CMK (cell line): ENCODE measurements at regions not wholly inside any gene's neighbourhood (a gene's known extent, or its start where the extent isn't known, plus 50 kb on each side); places are given as distances from the start of the nearest gene placed in this dataset.
"Not testable (repeated sequence)": the region's sequence is repeated elsewhere in the genome, so short reads cannot be mapped to it uniquely, and the experiment has no call there.

Source experiments
- DNase-seq: peaks from one replicate; pipeline ENCODE4 v3.0.0-alpha.2; 2010; ENCODE audit warnings: low read depth

- DNase-seq = no peak
Observed at GRCh38 chr1:104019675-104020049, 270.0 kb downstream of the AMY1C start.

GRCh38 chr1:104028416-104029035 is 278.8 kb downstream of the AMY1C start:
- DNase-seq = no peak

GRCh38 chr1:104029456-104029970 is 279.8 kb downstream of the AMY1C start:
- DNase-seq = no peak

- no peak for DNase-seq
Observed at GRCh38 chr1:104056786-104057185, 307.1 kb downstream of the AMY1C start.

DNA sequence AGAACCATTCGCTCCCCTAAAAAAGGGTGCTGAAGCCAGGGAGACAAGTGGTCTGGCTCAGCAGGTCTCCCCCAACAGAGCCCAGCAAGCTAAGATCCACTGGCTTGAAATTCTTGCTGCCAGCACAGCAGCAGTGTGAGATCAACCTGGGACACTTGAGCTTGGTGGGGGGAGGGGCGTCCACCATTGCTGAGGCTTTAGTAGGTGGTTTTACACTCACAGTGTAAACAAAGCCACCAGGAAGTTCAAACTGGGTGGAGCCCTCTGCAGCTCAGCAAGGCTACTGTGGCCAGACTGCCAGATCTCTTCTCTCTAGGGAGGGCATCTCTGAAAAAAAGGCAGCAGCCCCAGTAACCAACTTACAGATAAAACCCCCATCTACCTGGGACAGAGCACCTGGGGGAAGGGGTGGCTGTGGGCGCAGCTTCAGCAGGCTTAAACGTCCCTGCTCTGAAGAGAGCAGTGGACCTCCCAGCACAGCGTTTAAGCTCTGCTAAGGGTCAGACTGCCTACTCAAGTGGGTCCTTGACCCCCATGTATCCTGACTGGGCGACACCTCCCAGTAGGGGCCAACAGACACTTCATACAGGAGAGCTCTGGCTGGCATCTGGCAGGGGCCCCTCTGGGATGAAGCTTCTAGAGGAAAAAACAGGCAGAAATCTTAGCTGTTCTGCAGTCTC is 307.7 kb downstream of the AMY1C start:
- peak; percentile 26 for DNase-seq

GRCh38 chr1:104061637-104062036 is 311.9 kb downstream of the AMY1C start:
- not testable (repeated sequence) for DNase-seq

DNA sequence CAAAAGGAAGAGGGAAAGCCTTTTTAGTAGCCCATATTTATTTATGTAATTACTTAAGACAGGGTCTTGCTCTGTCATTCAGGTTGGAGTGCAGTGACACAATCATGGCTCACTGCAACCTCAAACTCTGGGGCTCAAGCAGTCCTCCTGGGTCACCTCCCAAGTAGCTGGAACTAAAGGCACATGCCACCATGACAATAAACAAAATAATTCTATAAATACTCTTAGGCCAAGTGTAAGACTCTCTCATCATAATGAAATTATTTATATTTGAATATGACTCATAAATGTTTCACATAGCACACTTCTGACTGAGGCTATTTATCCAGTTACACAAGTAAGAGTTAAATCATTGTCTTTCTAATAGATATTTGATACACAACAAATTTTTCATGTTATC is 314.7 kb downstream of the AMY1C start:
- DNase-seq = no peak

DNA sequence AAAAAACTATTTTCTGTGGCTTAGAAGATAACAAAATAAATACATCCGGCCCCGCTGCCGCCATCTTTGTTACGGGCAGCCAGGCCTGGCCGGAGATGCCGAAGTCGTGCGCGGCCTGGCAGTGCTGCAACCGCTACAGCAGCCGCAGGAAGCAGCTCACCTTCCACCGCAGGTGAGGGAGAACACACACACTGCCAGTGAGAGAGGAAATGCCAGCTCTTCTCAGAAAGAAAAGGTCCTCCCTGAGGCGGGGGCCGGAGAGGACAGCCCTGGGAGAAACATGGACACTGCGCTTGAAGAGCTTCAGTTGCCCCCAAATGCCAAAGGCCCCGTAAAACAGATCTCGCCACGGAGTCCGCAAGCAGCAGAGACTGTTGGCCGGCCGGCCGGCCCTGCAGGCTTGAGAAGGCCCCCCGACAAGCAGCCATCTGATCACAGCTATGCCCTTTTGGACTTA is 323.2 kb downstream of the AMY1C start:
- DNase-seq = no peak

GRCh38 chr1:104073463-104073902 is 323.8 kb downstream of the AMY1C start:
- DNase-seq = no peak

GRCh38 chr1:104082221-104082620 is 332.5 kb downstream of the AMY1C start:
- DNase-seq = no peak

DNA sequence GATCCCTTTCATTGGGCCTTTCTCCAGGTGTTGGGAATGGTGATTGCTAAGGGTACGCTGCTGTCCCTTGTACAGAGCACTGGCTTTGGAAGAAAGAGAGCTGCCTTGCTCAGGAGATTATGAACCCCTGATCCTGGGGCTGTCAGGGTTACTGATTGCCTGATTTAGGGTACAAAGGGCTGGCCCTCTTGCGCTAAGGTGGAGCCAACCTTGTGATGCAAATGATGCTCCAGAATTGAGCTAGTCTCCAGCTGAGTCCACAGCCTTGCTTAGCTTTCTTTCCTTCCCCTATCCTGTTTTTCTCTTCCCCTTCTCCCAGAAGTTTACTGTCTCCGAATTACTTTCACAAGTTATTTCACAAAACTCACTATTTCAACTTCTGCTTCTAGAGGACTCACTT is 334.7 kb downstream of the AMY1C start:
- DNase-seq = no peak

- no peak for DNase-seq
Observed at GRCh38 chr1:104092698-104093097, 343.0 kb downstream of the AMY1C start.

- no peak for DNase-seq
Observed at GRCh38 chr1:104098837-104099236, 349.1 kb downstream of the AMY1C start.

DNA sequence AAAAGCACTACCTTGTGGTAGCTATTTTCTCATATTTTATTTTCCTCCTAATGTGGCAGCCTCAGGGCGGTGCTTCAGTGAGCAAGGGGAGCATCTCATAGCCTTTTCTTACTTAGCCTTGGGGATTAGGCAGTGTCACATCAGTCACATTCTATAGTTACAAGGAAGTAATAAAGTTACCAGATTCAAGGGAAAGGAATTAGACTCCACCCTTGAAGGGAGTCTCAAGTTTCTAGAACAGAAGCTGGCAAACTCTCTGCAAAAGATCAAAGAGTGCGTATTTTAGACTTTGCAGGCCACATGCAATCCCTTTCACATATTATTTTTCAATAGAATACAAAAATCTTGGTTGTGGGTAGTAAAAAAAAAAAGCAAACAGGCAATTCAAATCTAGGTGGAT is 350.4 kb downstream of the AMY1C start:
- DNase-seq = no peak

- DNase-seq = no peak
Observed at GRCh38 chr1:104105465-104105864, 355.8 kb downstream of the AMY1C start.

GRCh38 chr1:104120525-104120924 is 370.8 kb downstream of the AMY1C start:
- DNase-seq = no peak

DNA sequence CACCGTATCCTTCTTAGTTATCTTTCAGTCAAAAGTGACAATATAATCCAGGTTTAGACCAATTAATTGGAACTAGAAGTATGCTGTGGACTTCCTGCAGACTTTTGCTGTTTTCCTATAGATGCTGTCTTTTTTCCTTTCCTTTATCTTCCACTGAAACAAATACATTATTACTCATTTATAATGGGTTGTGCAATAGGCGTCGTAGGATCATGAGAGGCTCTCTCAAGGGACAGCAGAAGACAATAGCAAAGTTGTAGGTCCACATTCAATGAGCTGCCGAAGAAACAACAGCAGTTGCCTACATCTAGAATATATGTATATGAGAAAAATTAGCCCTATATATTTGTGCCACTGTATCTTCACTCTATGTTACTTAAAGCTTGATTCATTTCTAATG is 371.6 kb downstream of the AMY1C start:
- no peak for DNase-seq

DNA sequence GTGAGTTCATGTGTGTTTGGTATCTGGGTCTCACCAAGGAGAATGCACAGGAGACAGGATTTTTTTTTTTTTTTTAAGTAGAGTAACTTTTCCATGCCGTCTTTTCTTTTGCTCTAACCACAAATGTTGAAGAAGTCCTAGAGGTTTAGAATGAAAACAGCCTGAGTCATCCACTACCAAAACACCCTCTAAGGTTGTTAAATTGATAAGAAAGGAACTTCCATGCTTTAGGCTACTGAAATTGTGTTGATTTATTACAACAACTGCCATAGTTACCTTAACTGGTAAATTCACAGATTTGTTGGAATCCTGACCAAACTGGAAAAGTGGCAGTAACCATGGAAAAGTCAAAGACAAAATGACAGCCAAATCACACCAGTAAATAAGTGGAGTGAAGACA is 375.6 kb downstream of the AMY1C start:
- DNase-seq = peak; percentile 49

GRCh38 chr1:104125970-104126369 is 376.3 kb downstream of the AMY1C start:
- DNase-seq = peak; percentile 60

DNA sequence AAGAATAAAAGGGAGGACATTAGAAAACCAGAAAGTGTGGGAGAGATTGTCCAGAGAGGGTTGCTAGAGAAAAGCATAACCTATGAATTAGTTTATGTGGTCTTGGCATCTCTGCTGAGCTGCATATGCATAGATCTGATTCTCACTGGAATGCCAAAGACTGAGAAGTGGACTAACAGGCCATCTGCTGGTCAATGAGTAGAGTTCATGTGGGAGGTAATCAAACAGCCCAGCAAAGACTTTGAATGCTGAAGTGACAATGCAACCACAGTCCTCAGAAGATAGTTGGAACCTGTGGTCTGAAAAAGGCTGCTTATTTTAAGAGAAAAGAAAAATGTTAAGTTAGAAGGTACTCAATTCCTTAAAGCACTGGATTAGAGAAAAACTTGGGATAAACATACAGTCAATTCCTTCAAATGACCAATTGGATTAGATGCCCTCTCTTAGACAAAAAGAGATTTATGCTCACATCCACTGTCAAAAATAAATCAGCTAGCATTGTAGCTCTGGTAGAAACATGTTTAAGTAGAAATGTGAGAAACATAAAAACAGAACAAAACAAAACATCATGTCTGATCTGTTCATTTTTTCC is 382.8 kb downstream of the AMY1C start:
- DNase-seq = no peak

- not testable (repeated sequence) for DNase-seq
Observed at GRCh38 chr1:104135036-104135435, 385.3 kb downstream of the AMY1C start.

DNA sequence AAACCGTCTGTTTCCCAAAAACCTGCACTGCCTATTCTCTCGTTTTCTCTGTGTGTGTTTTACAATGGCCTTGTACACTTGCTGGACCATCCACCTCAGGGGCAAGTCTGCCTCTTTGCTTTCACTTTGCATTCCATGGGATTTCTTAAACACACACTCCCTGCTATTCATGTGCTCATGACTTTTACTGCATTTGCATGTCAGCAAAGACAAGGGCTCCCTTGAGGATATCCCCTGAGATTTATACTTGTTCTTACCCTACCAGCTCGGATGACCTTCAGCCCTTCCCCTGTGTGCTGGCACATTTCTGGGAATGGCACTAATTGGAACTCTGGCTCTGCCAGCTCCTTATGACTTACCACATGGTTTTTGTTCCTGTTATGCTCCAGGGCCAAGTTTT is 386.9 kb downstream of the AMY1C start:
- no peak for DNase-seq

DNA sequence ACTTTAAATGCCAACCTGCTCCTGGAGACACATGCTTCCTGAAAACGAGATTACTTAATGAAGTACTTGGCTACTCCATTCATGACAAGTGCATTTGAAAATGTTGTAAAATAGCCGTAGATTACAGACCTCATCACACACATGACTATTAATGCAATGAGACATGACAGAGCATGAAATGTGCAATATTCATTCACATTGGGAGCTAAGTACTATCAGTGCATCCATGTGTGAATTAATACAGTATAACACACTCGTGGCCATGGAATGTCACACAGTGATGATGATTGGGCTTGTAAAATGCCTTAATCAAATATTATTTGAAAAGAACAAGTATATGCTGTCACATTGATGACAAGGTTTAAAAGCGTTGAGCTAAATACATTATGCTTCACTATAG is 407.0 kb downstream of the AMY1C start:
- no peak for DNase-seq
